Fibroblast of pulmonary artery (primary cell): ENCODE measurements at regions not wholly inside any gene's neighbourhood (a gene's known extent, or its start where the extent isn't known, plus 50 kb on each side); places are given as distances from the start of the nearest gene placed in this dataset.

Source experiments
- DNase-seq: peaks from one replicate; pipeline ENCODE4 v3.0.0-alpha.2; 2010; ENCODE audit warnings: low read depth
- H3K4me3 ChIP-seq: replicated peaks from 2 replicates; pipeline ENCODE4 v1.5.1; 2011; ENCODE audit warnings: low read depth, mild to moderate bottlenecking, control low read depth, low read length, moderate library complexity
- TF ChIP-seq, protein P1 (sequence below): IDR thresholded peaks from 2 replicates; pipeline ENCODE4 v1.5.1; 2011; ENCODE audit warnings: mild to moderate bottlenecking, control low read depth, low read length, inconsistent platforms; ENCODE audit errors: missing control alignments

DNA sequence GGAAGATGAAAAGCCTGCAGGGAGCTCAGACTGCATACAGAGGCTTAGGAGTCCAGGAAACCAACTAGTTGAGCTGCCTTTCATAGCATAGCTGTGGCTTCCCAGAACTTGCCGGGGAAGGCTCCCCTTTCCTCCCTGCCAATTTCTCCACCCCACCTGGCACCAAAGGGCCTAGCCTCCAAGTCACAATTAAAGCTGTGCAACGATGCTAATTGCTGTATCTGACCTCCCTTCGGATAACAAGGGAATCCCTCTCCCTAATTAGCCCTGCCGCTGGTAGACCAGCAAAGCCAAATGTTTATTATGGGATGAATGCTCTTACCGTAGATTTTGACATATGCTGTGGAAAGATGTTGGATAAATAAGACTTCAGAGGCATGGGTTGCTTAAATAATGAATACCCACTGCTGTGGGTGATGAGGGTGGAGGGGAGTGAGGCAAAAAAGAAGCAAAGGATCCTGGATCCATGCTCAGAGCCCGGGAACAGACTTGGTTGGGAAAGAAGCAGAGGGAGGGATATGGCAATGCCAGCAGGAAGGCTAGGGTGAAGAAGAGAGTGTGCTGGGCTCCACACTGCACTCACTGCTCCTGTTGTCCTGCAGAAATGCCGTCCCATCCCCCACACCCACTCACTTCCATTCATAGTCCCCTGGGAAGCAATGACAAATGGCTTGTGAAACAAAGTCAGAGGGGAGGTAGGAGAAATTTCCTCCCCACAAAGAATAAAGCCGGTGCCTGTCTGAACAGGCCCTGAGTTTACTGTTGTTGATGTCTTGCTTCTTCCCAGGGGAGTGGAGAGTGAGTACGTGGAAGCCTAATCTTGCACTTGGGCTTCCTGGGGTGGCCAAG, 608.1 kb upstream of the CADM1 start:
- DNase-seq: no peak
- TF ChIP-seq, protein P1, sequence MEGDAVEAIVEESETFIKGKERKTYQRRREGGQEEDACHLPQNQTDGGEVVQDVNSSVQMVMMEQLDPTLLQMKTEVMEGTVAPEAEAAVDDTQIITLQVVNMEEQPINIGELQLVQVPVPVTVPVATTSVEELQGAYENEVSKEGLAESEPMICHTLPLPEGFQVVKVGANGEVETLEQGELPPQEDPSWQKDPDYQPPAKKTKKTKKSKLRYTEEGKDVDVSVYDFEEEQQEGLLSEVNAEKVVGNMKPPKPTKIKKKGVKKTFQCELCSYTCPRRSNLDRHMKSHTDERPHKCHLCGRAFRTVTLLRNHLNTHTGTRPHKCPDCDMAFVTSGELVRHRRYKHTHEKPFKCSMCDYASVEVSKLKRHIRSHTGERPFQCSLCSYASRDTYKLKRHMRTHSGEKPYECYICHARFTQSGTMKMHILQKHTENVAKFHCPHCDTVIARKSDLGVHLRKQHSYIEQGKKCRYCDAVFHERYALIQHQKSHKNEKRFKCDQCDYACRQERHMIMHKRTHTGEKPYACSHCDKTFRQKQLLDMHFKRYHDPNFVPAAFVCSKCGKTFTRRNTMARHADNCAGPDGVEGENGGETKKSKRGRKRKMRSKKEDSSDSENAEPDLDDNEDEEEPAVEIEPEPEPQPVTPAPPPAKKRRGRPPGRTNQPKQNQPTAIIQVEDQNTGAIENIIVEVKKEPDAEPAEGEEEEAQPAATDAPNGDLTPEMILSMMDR: no peak
- H3K4me3 ChIP-seq: no peak overlapping the region

DNA sequence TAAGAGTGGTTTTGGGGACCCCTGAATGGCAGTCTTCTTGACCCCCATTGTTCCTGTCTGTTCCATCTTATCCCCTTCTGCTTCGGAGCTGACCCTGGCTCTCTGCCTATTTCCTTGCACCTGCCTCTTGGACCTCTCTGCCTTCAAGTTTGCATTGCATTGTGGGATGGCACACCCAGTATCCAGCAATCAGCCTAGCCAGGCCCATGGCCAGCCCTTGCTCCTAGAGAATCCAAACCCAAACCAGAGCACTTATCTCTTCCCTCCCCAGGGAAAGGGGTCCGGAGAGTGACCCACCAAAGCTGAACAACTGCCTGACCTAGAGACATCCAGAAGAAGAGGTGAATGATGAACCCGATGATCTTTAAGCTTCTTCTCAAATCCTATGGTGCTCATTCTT, 607.3 kb upstream of the CADM1 start:
- H3K4me3 ChIP-seq: no peak overlapping the region
- DNase-seq: no peak
- TF ChIP-seq, protein P1: no peak

DNA sequence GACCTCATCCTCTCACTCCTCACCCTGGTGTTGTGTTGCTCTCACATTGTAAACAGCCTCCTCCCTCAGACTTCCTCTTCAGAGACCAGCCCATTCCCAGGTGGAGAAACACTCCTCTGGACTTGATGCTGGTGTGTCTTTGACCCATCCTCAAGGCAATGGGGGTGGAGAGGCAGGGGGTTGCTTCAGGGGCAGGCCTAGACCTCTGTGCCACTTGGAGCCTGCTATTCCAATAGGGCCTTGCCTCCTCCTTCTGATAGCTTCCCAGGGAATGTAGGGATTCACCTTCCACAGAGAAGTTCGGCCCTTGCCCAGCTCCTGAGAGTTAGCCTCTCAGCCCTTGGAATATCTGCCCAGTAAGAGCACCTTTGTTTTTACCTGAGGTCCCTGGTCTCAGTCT, 606.6 kb upstream of the CADM1 start:
- DNase-seq: no peak
- TF ChIP-seq, protein P1: no peak
- H3K4me3 ChIP-seq: no peak overlapping the region

DNA sequence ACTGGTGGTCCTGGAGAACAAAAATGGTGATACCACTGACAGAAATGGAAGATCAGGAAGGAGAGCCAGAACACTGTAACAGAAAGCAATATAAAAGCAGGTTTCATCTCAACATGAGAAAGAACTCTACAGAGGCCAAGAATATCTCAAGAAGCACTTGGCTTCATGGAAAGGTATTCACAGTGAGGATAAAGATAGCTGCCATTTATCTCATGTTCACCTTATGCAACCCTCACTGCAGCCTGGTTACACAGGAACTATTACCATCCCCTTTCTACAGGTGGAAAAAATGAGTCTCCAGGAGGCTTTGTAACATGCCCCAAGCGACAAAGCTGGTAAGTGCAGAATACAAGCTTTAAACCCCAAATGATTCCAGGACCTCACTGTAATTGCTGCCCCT, 606.1 kb upstream of the CADM1 start:
- no peak overlapping the region for H3K4me3 ChIP-seq
- DNase-seq: no peak
- TF ChIP-seq, protein P1: no peak

DNA sequence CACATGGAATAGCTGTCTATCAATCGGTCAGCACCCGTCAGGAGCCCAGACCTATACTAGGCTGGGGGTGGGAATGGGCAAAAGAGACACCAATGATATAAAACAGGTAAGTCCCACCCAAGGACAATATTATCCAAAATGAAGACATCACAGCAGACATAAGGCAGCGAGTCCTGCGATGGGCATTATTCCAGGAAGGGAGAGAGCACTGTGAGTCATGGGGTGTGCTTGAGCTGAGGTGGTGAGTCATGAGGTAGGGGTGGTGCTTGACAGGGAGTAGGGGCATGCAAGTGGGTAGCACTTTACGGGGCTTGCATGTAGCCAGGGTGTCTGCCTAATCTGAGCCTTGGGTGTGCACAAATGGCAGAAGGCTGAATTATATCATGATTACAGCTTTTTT, 605.0 kb upstream of the CADM1 start:
- no peak overlapping the region for H3K4me3 ChIP-seq
- DNase-seq: no peak
- TF ChIP-seq, protein P1: no peak

DNA sequence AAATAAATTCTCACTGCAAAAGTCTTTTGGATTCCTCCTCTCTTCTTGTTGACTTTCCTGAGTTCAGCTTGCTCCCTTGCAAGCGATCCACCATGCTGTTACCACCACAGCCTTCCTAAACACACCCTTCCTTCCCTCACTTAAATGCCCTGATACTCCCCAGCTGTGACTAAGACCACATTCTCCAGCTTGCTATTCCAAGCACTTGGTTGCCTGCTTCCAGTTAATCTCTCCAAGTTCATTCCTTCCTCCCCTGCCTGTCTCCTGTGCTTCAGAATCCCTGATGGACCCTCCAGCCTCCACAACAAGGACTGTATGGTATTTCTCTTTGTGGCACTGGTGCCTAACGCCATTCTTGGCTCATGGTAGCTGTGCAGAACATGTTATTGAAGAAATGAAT, 603.9 kb upstream of the CADM1 start:
- TF ChIP-seq, protein P1: no peak
- no peak for DNase-seq
- no peak overlapping the region for H3K4me3 ChIP-seq

DNA sequence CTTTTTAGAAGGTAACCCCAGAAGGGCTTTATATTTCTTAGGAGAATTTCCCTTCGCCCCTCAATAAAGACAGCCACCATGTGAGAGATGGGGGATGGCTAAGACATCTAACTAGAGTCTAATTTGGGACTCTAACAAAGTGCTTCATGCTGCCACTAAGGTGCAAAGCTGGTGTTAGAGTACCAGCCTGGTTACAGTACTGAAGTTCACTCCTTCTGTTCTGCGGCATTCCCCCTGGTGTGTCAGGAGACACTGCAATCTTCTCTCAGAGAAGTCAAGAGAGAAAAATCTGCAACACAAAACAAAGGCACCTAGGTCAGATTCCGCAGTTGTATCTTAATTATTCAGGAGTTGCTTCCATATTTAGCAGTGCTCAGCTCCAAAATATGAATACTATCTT, 603.0 kb upstream of the CADM1 start:
- H3K4me3 ChIP-seq: no peak overlapping the region
- TF ChIP-seq, protein P1: no peak
- no peak for DNase-seq
